Activated naive CD4-positive, alpha-beta T cell treated with anti-CD3 and anti-CD28 coated beads, Interleukin-2, amount 50 U/mL, for 72 hours (primary cell): ENCODE measurements at regions not wholly inside any gene's neighbourhood (a gene's known extent, or its start where the extent isn't known, plus 50 kb on each side); places are given as distances from the start of the nearest gene placed in this dataset.
A peak's percentile ranks its signal among the peaks of the same experiment; 100 is the strongest.

ENCODE experiments used
- ATAC-seq, 2 donors: fragments of 150-1000 bp; cut with Tn5 transposase; 2 replicates each; pipeline ENCODE4 v1.10.0; 2021; ENCODE audit warnings: mild to moderate bottlenecking in 2 of 2, moderate library complexity in 2 of 2
- DNase-seq, 2 donors: peaks; one replicate each; pipeline ENCODE4 v3.0.0; 2021 to 2022; ENCODE audit warnings: low spot score in 2 of 2
- H3K27ac Mint-ChIP-seq, 2 donors: one replicate each; pipeline ENCODE4 v1.8.0; 2022; ENCODE audit warnings: mild to moderate bottlenecking in 2 of 2, mixed read lengths in 2 of 2
- H3K36me3 Mint-ChIP-seq, 2 donors: one replicate each; pipeline ENCODE4 v1.8.0; 2022; ENCODE audit warnings: mixed read lengths in 2 of 2
- H3K9me3 Mint-ChIP-seq, 2 donors: one replicate each; pipeline ENCODE4 v1.8.0; 2022; ENCODE audit warnings: mixed read lengths in 2 of 2

- peaks cover 0 to 5% of the 10 kb centered on the region in 2 donors for H3K9me3 Mint-ChIP-seq
- peaks cover 0 to 5% of the 10 kb centered on the region in 2 donors for H3K36me3 Mint-ChIP-seq
- no peak overlapping the region for H3K27ac Mint-ChIP-seq
- DNase-seq (peak in 1 of 2 donors; percentile 23), ATAC-seq (no peak)
Observed at GRCh38 chr5:176181271-176181855, 56.9 kb upstream of the SIMC1 start.

DNA sequence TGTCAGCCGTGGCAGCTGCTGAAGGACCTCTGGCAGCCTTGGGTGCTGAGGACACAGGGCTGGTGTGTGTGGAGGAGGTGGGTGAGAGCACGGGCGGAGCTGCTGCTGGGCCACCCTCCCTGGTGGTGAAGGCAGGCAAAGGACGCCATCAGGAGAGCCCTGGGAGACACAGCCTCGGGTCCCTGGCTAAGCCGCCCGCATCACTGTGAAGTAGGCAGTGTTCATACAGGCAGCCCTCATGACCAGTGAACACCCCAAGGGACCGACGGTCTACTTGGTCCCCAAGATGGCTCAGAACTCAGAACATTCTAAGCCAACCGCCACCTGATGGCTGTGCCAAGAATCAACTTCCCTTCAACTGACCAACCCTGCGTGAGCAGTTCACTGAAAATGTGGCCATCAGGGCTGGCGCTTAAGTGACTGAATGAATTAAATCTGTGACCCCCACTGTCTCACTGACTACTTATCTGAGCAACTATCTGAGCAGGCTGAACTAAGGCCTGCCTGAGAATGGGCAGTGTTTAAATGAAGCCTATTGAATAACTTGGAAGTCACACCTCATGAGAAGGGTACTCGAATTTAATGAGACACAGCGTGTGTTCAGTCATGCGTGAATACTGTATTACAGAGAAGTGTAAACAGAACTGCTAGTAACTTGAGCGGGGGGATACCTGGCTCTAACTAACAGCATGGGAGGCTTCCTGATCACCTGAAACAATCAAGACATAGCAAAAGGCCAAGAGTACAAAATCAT lies 54.7 kb upstream of the SIMC1 start:
- H3K27ac Mint-ChIP-seq: no peak overlapping the region
- peaks cover 0 to 2% of the 10 kb centered on the region in 2 donors for H3K9me3 Mint-ChIP-seq
- ATAC-seq: no peak
- H3K36me3 Mint-ChIP-seq: peaks cover 0 to 3% of the 10 kb centered on the region in 2 donors
- DNase-seq: peak in 1 of 2 donors; percentile 51

- H3K36me3 Mint-ChIP-seq: no peaks in the 10 kb centered on the region
- H3K27ac Mint-ChIP-seq: peak overlapping the region in 1 of 2 donors; percentile 22
- DNase-seq: no peak
- H3K9me3 Mint-ChIP-seq: no peaks in the 10 kb centered on the region
- ATAC-seq: no peak
Observed at GRCh38 chr5:176184608-176185132, 53.6 kb upstream of the SIMC1 start.

DNA sequence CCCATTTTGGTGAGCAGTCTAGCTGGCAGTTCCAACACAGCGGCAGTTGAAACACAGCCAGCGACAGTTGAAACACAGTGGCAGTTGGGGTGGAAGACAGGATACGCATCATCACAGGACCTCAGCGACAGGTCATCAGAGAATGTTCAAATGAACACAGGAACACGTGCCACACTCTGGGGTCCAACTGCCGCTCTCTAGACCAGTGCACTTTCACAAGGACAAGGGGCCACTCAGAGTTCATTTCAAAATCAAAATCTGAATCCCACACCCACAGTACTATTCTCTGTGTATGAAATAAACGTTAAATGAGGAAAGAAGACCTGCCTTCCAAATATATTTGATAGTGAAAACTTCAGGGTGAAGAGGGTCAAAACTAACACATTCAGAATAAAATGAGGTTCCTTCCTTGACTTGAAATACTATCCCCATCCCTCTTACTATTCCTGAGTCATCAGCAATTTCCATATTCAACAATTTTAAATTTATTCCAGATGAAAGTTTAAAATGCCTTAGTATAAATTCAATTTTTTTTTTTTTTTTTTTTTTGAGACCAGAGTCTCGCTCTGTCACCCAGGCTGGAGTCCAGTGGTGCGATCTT lies 53.0 kb upstream of the SIMC1 start:
- ATAC-seq: no peak
- peak in 1 of 2 donors; percentile 25 for DNase-seq

GRCh38 chr5:176186107-176186506 lies 52.1 kb upstream of the SIMC1 start:
- DNase-seq: no peak
- no peak for ATAC-seq

More for the DNA sequence above, 53.0 kb upstream of the SIMC1 start:
- no peak overlapping the region for H3K27ac Mint-ChIP-seq
- H3K9me3 Mint-ChIP-seq: no peaks in the 10 kb centered on the region
- H3K36me3 Mint-ChIP-seq: no peaks in the 10 kb centered on the region

GRCh38 chr5:176187276-176188062 lies 50.8 kb upstream of the SIMC1 start:
- Mint-ChIP-seq H3K27ac (no peak overlapping the region), H3K9me3 (no peaks in the 10 kb centered on the region), H3K36me3 (no peaks in the 10 kb centered on the region)
- ATAC-seq (no peak), DNase-seq (peak in 1 of 2 donors; percentile 53)

More at GRCh38 chr5:176186107-176186506, 52.1 kb upstream of the SIMC1 start:
- Mint-ChIP-seq H3K27ac (no peak overlapping the region), H3K9me3 (no peaks in the 10 kb centered on the region), H3K36me3 (no peaks in the 10 kb centered on the region)

DNA sequence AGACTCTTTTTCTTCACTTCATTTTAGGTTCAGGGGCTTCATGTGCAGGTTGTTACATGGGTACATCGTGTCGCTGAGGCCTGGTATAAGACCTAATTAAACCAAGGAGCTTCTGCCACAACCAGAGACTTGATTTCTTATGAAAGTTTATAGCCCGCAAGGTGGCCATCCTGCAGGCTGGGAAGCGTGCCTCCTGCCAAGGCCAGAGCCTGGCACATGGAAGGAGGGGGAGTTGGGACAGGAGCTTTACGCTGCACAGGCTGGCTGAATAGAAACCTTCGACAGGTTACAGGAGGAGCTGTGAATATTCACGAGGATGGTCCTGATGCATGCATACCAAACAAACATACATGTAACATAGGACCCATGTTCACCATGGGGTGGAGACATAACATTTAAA lies 50.1 kb upstream of the SIMC1 start:
- no peaks in the 10 kb centered on the region for H3K9me3 Mint-ChIP-seq
- peak in 1 of 2 donors; percentile 35 for DNase-seq
- ATAC-seq: no peak
- H3K36me3 Mint-ChIP-seq: no peaks in the 10 kb centered on the region
- no peak overlapping the region for H3K27ac Mint-ChIP-seq
